ENCODE measurements at regions not wholly inside any gene's neighbourhood (a gene's known extent, or its start where the extent isn't known, plus 50 kb on each side); places are given as distances from the start of the nearest gene placed in this dataset.

DNA sequence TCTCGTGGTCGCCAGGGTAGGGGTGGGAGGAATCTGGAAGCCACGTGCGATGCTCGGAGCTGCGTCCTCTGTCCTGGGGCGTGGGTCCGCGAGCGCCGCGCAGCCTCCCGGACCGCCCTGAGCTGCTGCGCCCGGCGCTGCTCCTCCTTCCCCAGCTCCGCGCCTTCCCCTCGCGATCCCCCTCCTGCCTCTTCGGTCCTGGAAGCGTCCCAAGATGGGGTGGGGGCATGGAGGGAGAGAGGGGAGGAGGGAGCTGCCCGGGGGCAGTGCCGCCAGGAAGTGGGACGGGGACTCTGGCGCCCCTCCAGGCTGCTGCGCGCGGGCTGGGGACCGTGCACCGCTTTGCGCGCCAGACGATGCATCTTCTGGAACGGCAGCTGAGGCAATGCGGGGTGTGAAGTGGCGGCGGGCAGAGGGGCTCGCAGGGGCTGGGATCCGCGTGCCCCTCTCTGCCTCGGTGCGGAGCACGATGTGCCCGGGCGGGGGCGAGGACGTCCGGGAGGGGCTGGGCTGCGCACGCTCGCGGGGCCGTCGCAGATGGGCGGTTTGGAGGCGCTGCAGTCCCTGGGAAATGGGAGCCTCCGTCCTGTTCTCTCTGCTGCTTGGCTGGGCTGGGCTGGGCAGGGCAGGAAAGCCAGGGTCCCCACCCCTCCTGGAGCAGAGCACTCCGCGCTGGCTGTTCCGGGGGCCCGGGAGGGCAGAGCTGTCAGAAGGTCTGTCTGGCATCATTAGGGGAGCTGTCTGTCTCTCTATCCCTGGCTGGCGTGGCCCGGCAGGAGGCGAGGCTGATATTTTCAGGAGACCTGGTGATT lies 388.0 kb downstream of the SEC14L1 start (continued):
- TF ChIP-seq, protein P1, sequence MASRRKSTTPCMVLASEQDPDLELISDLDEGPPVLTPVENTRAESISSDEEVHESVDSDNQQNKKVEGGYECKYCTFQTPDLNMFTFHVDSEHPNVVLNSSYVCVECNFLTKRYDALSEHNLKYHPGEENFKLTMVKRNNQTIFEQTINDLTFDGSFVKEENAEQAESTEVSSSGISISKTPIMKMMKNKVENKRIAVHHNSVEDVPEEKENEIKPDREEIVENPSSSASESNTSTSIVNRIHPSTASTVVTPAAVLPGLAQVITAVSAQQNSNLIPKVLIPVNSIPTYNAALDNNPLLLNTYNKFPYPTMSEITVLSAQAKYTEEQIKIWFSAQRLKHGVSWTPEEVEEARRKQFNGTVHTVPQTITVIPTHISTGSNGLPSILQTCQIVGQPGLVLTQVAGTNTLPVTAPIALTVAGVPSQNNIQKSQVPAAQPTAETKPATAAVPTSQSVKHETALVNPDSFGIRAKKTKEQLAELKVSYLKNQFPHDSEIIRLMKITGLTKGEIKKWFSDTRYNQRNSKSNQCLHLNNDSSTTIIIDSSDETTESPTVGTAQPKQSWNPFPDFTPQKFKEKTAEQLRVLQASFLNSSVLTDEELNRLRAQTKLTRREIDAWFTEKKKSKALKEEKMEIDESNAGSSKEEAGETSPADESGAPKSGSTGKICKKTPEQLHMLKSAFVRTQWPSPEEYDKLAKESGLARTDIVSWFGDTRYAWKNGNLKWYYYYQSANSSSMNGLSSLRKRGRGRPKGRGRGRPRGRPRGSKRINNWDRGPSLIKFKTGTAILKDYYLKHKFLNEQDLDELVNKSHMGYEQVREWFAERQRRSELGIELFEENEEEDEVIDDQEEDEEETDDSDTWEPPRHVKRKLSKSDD (CRISPR knock-in tag; IDR thresholded peaks at IDR 0.05; ENCODE audit: low read depth) = no peak
- TF ChIP-seq ZNF235 (CRISPR knock-in tag; IDR thresholded peaks at IDR 0.05; ENCODE audit: borderline replicate concordance) (no peak), ZNF704 (CRISPR knock-in tag; IDR thresholded peaks at IDR 0.05; ENCODE audit: borderline replicate concordance) (no peak), ZNF629 (CRISPR knock-in tag; conservative IDR thresholded peaks at IDR 0.05) (no peak), JARID2 (CRISPR knock-in tag; IDR thresholded peaks at IDR 0.05; ENCODE audit: insufficient replicate concordance) (no peak), ARID5B (CRISPR knock-in tag; IDR thresholded peaks at IDR 0.05) (peak; percentile 19; the same call in 1 of the 2 replicates), NAIF1 (CRISPR knock-in tag; IDR thresholded peaks at IDR 0.05; ENCODE audit: borderline replicate concordance) (no peak), RBFOX2 (IDR thresholded peaks at IDR 0.05; ENCODE audit: low read depth, low read length) (peak; percentile 31; the same call in 1 of the 2 replicates), FIP1L1 (IDR thresholded peaks at IDR 0.05; ENCODE audit: borderline replicate concordance, insufficient read depth, low read depth, low read length) (no peak), ZNF790 (CRISPR knock-in tag; IDR thresholded peaks at IDR 0.05; ENCODE audit: borderline replicate concordance) (no peak)
- TF ChIP-seq, protein P2, sequence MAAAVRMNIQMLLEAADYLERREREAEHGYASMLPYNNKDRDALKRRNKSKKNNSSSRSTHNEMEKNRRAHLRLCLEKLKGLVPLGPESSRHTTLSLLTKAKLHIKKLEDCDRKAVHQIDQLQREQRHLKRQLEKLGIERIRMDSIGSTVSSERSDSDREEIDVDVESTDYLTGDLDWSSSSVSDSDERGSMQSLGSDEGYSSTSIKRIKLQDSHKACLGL (CRISPR knock-in tag; IDR thresholded peaks at IDR 0.05) = 0 out of 2 replicates have a peak, but pooled peaks have one; percentile 26
- TF ChIP-seq, protein P3, sequence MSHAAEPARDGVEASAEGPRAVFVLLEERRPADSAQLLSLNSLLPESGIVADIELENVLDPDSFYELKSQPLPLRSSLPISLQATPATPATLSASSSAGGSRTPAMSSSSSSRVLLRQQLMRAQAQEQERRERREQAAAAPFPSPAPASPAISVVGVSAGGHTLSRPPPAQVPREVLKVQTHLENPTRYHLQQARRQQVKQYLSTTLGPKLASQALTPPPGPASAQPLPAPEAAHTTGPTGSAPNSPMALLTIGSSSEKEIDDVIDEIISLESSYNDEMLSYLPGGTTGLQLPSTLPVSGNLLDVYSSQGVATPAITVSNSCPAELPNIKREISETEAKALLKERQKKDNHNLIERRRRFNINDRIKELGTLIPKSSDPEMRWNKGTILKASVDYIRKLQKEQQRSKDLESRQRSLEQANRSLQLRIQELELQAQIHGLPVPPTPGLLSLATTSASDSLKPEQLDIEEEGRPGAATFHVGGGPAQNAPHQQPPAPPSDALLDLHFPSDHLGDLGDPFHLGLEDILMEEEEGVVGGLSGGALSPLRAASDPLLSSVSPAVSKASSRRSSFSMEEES (CRISPR knock-in tag; IDR thresholded peaks at IDR 0.05) = no peak
- TF ChIP-seq, protein P4, sequence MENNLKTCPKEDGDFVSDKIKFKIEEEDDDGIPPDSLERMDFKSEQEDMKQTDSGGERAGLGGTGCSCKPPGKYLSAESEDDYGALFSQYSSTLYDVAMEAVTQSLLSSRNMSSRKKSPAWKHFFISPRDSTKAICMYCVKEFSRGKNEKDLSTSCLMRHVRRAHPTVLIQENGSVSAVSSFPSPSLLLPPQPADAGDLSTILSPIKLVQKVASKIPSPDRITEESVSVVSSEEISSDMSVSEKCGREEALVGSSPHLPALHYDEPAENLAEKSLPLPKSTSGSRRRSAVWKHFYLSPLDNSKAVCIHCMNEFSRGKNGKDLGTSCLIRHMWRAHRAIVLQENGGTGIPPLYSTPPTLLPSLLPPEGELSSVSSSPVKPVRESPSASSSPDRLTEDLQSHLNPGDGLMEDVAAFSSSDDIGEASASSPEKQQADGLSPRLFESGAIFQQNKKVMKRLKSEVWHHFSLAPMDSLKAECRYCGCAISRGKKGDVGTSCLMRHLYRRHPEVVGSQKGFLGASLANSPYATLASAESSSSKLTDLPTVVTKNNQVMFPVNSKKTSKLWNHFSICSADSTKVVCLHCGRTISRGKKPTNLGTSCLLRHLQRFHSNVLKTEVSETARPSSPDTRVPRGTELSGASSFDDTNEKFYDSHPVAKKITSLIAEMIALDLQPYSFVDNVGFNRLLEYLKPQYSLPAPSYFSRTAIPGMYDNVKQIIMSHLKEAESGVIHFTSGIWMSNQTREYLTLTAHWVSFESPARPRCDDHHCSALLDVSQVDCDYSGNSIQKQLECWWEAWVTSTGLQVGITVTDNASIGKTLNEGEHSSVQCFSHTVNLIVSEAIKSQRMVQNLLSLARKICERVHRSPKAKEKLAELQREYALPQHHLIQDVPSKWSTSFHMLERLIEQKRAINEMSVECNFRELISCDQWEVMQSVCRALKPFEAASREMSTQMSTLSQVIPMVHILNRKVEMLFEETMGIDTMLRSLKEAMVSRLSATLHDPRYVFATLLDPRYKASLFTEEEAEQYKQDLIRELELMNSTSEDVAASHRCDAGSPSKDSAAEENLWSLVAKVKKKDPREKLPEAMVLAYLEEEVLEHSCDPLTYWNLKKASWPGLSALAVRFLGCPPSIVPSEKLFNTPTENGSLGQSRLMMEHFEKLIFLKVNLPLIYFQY (CRISPR knock-in tag; IDR thresholded peaks at IDR 0.05; ENCODE audit: borderline replicate concordance) = no peak

Data from HepG2 (cell line).